ENCODE measurements at regions not wholly inside any gene's neighbourhood (a gene's known extent, or its start where the extent isn't known, plus 50 kb on each side); places are given as distances from the start of the nearest gene placed in this dataset.

GRCh38 chr5:166342402-166342801 lies 1949.0 kb upstream of the WWC1 start:
- Histone ChIP-seq H3K4me3 (ENCODE audit: insufficient read depth, low read length, poor library complexity, severe bottlenecking) (no peak overlapping the region), H3K9ac (ENCODE audit: low read length) (no peak overlapping the region), H2AFZ (ENCODE audit: low read depth, low read length, severe bottlenecking) (no peak overlapping the region), H3K9me3 (ENCODE audit: insufficient read depth, low read length) (no peaks in the 10 kb centered on the region), H3K27ac (ENCODE audit: low read depth, low read length) (no peak overlapping the region), H3K36me3 (ENCODE audit: low read length) (no peaks in the 10 kb centered on the region), H3F3A (ENCODE audit: insufficient read depth) (no peaks in the 10 kb centered on the region), H3K9me2 (replicated peaks; ENCODE audit: insufficient read depth, low read length) (no peaks in the 10 kb centered on the region), H4K20me1 (ENCODE audit: low read depth, low read length) (no peaks in the 10 kb centered on the region), H3K79me2 (ENCODE audit: insufficient read depth, low read length) (no peaks in the 10 kb centered on the region), H3K27me3 (ENCODE audit: low read length) (no peaks in the 10 kb centered on the region), H3K4me2 (ENCODE audit: low read depth, low read length, poor library complexity, severe bottlenecking) (no peak overlapping the region)
- TF ChIP-seq EZH2phosphoT487 (conservative IDR thresholded peaks at IDR 0.05; ENCODE audit: low read length) = no peak
- TF ChIP-seq CTCF (IDR thresholded peaks at IDR 0.05; ENCODE audit: insufficient read depth, low read length, poor library complexity, severe bottlenecking) = no peak

- TF ChIP-seq CTCF (IDR thresholded peaks at IDR 0.05; ENCODE audit: insufficient read depth, low read length, poor library complexity, severe bottlenecking) = no peak
- TF ChIP-seq EZH2phosphoT487 (conservative IDR thresholded peaks at IDR 0.05; ENCODE audit: low read length) = no peak
- no peak overlapping the region for H3K4me3 ChIP-seq (ENCODE audit: insufficient read depth, low read length, poor library complexity, severe bottlenecking)
- H3K9ac ChIP-seq (ENCODE audit: low read length) = no peak overlapping the region
- H3K79me2 ChIP-seq (ENCODE audit: insufficient read depth, low read length) = no peaks in the 10 kb centered on the region
- H3K27me3 ChIP-seq (ENCODE audit: low read length) = no peaks in the 10 kb centered on the region
- no peak overlapping the region for H2AFZ ChIP-seq (ENCODE audit: low read depth, low read length, severe bottlenecking)
- H3K4me2 ChIP-seq (ENCODE audit: low read depth, low read length, poor library complexity, severe bottlenecking) = no peak overlapping the region
- H4K20me1 ChIP-seq (ENCODE audit: low read depth, low read length) = no peaks in the 10 kb centered on the region
- no peak overlapping the region for H3K27ac ChIP-seq (ENCODE audit: low read depth, low read length)
- no peaks in the 10 kb centered on the region for H3K9me2 ChIP-seq (replicated peaks; ENCODE audit: insufficient read depth, low read length)
- H3K9me3 ChIP-seq (ENCODE audit: insufficient read depth, low read length) = no peaks in the 10 kb centered on the region
- no peaks in the 10 kb centered on the region for H3K36me3 ChIP-seq (ENCODE audit: low read length)
- H3F3A ChIP-seq (ENCODE audit: insufficient read depth) = no peaks in the 10 kb centered on the region
Measured at GRCh38 chr5:166346726-166347374, 1944.6 kb upstream of the WWC1 start.

- H3K9me3 ChIP-seq (ENCODE audit: insufficient read depth, low read length) = no peaks in the 10 kb centered on the region
- H3K36me3 ChIP-seq (ENCODE audit: low read length) = no peaks in the 10 kb centered on the region
- H4K20me1 ChIP-seq (ENCODE audit: low read depth, low read length) = no peaks in the 10 kb centered on the region
- no peaks in the 10 kb centered on the region for H3K9me2 ChIP-seq (replicated peaks; ENCODE audit: insufficient read depth, low read length)
- no peaks in the 10 kb centered on the region for H3K27me3 ChIP-seq (ENCODE audit: low read length)
- no peak overlapping the region for H3K4me3 ChIP-seq (ENCODE audit: insufficient read depth, low read length, poor library complexity, severe bottlenecking)
- H3K27ac ChIP-seq (ENCODE audit: low read depth, low read length) = no peak overlapping the region
- H3K79me2 ChIP-seq (ENCODE audit: insufficient read depth, low read length) = no peaks in the 10 kb centered on the region
- no peak overlapping the region for H3K4me2 ChIP-seq (ENCODE audit: low read depth, low read length, poor library complexity, severe bottlenecking)
- TF ChIP-seq EZH2phosphoT487 (conservative IDR thresholded peaks at IDR 0.05; ENCODE audit: low read length) (no peak), CTCF (IDR thresholded peaks at IDR 0.05; ENCODE audit: insufficient read depth, low read length, poor library complexity, severe bottlenecking) (no peak)
- no peak overlapping the region for H3K9ac ChIP-seq (ENCODE audit: low read length)
- H3F3A ChIP-seq (ENCODE audit: insufficient read depth) = no peaks in the 10 kb centered on the region
- no peak overlapping the region for H2AFZ ChIP-seq (ENCODE audit: low read depth, low read length, severe bottlenecking)
Measured at GRCh38 chr5:166349046-166349445, 1942.4 kb upstream of the WWC1 start.

Data from SU-DHL-6 (cell line).